Putamen (tissue), 1 donor: ENCODE measurements at regions not wholly inside any gene's neighbourhood (a gene's known extent, or its start where the extent isn't known, plus 50 kb on each side); places are given as distances from the start of the nearest gene placed in this dataset.

Experiments used
- DNase-seq: peaks from one replicate; pipeline ENCODE4 v3.0.0-alpha.2; 2016; ENCODE audit warnings: low spot score

- DNase-seq: no peak
Observed at GRCh38 chr2:48107326-48107925, 201.1 kb upstream of the FBXO11 start.

- no peak for DNase-seq
Observed at GRCh38 chr2:48108455-48108854, 202.2 kb upstream of the FBXO11 start.

DNA sequence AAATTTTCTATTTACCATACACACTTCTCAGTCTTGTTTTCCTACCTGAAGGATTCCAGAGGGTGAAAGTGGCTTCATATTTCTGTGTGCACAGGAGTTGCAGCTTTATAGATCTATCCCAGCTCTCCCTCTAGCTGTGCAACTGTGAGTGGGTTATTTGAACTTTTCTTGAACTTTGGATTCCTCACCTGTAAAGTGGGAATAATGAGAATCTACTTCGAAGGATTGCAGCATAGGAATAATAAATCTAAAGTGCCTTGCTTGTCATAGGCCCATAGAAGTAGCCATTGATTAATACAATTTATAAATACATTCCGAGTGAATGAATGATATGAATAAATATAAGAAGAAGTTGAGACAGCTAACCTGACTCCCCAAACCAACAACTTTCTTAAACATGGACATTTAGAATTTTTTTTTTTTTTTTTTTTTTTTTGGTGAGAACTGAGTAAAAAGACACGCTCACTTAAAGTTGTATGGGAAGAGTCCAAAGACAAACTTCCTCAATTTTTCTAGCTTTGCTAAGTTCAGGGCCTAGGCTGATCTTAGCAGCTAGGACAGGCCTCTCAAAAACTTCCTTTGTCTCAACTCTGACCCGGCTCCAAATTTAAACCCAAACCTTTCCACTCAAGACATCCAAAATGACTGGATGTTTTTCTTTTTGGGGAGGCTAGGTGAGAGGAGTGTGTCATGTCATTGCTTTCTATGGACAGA lies 203.3 kb upstream of the FBXO11 start:
- DNase-seq: no peak

DNA sequence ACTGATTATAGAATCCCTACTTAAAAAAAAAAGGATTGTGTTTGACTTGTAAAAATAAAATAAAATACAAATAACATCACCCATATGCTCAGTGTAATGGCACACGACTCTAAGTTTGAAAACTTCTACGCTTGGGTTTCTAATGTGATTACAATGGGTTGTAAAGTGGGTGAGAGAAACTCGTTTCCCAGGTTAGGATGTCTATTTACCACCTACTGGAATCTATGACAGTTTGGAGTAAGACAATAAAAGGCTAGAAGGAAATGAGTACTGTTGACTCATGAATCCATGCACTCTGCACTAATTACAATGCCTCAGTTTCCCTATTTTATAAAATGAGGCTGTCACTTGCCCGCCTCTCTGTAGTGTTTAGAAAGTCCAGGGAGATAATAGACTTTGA lies 204.0 kb upstream of the FOXN2 start:
- DNase-seq: no peak

DNA sequence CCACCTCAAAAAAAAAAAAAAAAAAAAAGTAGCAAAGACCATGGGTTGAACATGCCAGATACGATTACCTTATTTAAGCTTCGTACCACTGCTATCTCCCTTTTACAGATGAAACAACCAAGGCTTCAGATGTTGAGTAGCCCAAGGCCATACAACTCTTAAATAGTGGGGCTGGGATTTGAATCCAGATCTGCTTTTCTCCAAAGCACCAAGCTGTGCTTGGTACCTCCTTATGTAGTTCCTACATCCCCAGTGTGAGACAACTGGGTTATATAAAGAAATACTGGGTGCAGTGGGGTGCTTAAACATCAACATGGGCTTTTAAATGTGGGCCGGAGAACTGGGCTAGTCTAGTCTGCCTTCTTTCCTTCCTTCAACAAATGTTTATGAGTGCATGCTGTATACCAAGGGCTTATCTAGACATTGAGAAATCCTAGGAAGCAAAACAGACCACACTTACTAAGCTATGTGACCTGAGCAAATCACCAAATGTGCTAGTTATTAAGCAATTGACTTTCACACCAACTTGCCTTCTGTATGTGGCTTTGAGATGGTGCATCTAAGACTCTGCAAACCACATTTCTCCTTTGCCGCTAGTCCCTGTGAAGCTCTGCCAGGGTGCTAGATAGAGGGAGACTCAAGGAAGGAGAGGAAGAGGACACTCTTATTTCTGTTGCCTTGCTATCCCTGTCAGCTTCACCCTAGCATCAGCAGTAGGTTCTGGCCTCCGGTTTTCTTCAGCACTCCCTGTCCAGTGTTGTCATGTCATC lies 201.4 kb upstream of the FOXN2 start:
- no peak for DNase-seq

DNA sequence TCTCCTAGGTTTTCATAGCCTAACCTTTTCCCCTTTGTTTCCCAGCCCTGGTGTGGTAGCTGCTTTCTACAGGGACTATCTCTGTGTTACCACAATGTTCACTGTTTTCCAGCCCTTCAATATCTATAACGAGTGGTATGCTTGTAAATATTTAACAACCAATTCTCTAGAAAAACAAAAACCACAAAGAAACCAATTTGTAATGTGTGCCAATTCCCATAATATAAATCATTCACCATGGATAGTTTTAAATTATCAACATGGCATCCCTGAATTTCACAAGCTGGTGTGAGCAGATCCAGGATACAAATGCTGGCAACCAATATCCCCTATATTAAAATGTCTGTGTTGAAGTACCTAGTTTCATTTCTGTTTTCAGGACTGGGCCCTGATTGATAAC lies 200.7 kb upstream of the FOXN2 start:
- no peak for DNase-seq

DNA sequence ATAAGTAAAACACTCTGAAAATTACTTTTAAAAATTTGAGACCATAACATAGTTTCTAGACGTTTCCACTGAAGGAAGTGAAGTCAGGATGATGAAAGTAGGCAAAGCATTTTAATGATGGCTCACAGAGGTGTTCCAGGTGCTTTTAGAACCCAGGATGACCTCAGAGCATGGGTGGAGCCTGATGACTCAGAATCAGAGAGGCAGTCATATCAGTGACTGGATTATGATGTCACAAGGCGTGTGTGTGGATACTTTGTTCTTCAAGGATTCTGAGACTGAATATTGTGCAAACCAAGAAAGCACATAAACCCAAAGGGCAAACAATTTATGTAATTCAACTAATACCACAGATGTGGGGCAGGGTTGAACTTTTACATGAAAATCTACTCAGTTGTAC lies 200.2 kb upstream of the FOXN2 start:
- no peak for DNase-seq

- DNase-seq: no peak
Observed at GRCh38 chr2:48116497-48116896, 198.0 kb upstream of the FOXN2 start.

DNA sequence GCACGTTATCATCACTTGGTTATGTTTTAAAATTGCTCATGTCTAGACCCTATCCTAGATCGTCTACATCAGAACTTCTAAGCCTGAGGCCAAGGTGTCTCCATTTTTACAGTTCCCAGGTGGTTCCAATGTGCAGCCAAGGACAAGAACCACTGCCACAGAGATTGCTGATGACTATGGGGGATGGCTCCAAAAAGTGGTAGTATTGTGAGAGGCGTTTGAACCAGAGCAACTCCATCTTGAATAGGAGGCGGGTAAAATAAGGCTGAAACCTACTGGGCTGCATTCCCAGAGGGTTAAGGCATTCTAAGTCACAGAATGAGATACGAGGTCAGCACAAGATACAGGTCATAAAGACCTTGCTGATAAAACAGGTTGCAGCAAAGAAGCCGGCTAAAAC lies 195.6 kb upstream of the FOXN2 start:
- no peak for DNase-seq

DNA sequence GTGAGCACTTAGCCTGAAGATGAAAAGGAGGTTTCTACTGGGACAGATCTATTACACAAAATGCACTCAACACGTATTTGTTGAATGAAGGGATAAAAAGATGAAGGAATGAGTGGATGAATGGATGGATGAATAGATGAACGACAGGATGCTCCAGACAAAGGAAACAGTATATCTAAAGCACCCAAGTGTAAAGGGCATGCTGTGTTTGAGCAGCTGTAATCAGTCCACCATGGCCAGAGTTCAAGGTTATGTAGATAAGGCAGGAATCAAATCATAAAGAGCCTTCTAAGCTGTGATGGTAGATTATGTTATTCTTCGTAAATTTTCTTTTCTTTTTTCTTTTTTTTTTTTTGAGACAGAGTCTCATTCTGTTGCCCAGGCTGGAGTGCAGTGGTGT lies 194.4 kb upstream of the FOXN2 start:
- no peak for DNase-seq

GRCh38 chr2:48120759-48121242 lies 193.7 kb upstream of the FOXN2 start:
- no peak for DNase-seq

DNA sequence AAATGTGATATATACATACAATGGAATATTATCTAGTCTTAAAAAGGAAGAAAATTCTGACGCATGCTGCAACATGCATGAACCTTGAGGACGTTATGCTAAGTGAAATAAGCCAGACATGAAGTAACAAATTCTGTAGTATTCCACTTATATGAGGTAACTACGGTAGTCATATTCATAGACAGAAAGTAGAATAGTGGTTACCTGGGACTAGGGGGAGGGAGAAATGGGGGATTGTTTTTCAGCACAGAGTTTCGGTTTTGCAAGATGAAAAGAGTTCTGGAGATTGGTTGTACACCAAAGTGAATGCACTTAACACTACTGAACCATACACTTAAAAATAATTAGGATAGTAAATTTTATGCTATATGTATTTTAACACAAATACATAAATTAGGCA lies 192.3 kb upstream of the FOXN2 start:
- DNase-seq: no peak

DNA sequence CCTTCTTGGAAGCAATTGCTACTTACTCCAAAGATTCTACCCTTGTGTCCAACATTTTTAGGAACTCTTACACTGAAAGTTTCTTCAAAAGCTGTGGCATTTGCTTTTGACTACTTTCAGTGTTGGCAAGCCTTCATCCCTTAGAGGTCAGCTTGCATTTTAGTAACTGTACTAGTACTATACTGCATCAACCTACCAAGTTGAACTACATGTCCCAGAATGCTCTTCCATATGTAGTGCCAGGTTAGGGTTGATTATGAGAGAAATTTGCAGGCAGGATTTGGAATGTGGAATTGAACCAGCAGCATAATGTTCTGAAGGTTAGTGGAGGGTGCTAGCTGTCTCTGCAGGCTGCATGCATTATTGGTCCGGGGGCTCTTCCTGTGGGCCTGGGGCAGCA lies 189.9 kb upstream of the FOXN2 start:
- DNase-seq: no peak

GRCh38 chr2:48126162-48126561 lies 188.3 kb upstream of the FOXN2 start:
- DNase-seq: no peak

GRCh38 chr2:48127612-48128191 lies 186.8 kb upstream of the FOXN2 start:
- DNase-seq: no peak

DNA sequence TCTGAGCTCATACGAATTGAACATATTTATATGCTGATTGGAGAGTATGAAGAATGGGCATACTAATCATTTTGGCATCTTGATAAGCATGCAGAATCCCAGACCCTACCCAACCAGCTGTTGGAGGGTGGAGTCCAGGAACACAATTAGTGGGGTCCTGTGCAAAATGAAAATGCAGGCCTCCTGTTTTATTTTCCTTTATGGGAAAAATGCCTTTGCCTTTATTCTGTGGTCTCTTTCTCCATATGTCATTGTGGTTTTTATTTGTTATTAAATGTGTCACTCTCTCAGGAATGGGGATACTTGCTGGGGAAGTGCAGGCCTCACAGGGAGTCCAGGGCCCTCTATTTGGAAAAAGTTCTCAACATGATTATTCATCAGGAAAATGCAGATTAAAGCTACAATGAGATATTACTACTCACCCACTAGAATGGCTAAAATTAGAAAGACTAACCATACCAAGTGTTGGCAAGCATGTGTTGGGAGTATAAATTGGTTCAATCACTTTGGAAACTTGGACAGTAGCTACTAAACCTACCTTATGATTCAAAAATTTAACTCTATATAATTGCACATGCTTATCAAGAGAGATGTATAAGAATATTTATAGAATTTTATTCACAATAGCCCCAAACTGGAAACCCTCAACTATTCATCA lies 185.1 kb upstream of the FOXN2 start:
- no peak for DNase-seq

DNA sequence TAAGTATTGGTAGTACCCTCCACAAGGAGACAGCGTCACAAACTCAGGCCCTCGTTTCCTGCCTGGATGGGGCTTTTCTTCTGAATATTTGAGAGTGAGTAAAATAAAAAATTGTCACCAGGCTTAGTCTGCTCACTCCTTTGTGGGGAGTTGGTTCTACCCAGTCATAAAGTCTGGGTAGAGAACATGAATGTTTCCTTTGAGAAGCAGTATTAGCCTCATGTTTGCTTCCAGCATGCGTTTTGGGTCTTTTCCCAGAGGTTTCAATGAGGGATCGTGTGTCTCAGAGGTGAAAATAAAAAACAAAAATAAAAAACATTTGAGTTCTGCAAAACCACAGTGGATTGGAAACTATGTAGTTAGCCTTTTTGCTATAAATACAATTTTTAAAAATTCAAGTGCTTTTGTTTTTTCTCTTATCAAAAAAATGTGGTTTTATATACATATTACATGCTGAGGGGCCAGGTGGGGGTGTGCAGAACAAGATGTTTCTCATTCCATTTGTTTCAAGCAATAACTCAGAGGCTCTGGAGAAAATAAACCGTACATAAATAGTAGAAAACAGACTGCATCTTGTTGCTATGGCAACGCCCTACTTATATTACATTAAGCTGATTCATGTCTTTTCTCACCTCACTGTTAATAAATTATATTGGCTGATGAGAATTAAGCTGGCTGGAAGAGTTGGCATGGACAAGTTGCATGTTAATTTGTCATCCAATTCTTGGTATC lies 182.8 kb upstream of the FOXN2 start:
- no peak for DNase-seq

DNA sequence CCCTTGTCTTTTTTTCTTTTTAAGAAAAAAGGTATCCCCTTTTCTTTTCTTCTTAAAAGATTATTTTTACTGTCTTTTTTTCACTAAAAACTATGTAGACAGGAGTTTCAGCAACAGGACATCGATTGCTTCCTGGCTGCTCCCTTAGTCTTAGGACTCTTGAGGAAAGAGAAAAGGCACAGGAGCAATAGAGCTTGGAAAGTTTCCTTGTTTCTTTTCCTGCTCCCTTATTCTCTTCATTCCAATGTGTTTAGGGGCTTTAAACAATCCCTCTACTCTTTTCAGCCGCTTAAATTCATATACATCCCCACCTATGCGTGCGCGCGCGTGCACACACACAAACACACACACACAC lies 182.2 kb upstream of the FOXN2 start:
- DNase-seq: no peak

DNA sequence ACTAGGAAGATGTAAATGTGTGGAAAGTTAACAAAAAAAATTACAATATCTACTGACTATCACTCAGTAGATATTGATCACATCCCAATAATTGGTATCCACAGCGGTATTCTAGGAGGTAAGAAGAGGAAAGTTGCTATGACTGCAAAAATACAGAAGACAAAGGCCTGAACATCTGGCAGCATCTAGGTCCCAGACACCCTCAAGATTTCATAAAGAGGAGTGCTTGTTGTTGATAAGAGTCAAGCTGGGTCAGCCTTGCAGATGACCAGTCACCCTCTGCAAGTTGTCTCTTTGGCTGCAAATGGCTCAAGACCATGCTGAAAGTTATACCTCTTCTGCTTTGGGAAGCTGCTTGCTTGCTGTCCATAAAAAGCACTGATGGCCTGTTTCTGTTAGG lies 179.8 kb upstream of the FOXN2 start:
- DNase-seq: no peak

- DNase-seq: no peak
Observed at GRCh38 chr2:48135797-48136196, 178.7 kb upstream of the FOXN2 start.

GRCh38 chr2:48137829-48138228 lies 176.7 kb upstream of the FOXN2 start:
- no peak for DNase-seq

DNA sequence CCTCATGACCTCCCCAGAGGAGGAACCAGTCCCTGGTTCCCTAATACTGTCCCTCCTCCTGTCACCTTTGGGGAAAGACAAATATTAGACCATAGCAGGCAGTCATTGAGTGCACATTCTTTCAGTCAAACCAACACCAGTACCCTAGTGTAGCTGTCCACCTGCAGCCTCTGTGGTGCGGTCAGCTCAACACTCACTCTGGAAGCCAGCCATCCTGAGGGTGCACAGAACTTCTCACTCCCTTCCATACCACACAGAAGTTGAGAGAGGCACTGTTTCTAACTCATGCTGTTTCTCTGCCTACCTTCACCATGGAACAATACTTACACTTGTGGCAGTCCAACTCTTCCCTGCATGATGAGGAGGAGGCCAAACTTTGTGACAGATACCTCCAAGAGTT lies 175.6 kb upstream of the FOXN2 start:
- DNase-seq: no peak
